GM12891 (cell line): ENCODE measurements at regions not wholly inside any gene's neighbourhood (a gene's known extent, or its start where the extent isn't known, plus 50 kb on each side); places are given as distances from the start of the nearest gene placed in this dataset.

Source experiments
- DNase-seq: peaks from one replicate; pipeline ENCODE4 v3.0.0; 2011; ENCODE audit warnings: low spot score; ENCODE audit not compliant: insufficient read length
- FAIRE-seq: peaks from 2 replicates; lab custom pipeline; 2011; peaks lifted over from hg19 to GRCh38; lab: Jason Lieb, UNC
- PAX5 ChIP-seq: IDR thresholded peaks from 2 replicates; pipeline ENCODE4 v1.6.1; 2011; ENCODE audit warnings: low read length, moderate library complexity, mild to moderate bottlenecking; ENCODE audit not compliant: insufficient read depth, severe bottlenecking
- POLR2A ChIP-seq: IDR thresholded peaks from 2 replicates; pipeline ENCODE4 v1.6.1; 2011; ENCODE audit warnings: low read depth, low read length, control low read depth
- POLR2AphosphoS5 ChIP-seq: IDR thresholded peaks from 2 replicates; pipeline ENCODE4 v1.6.1; 2011; ENCODE audit warnings: low read depth, low read length, control low read depth
- POU2F2 ChIP-seq: IDR thresholded peaks from 2 replicates; pipeline ENCODE4 v1.6.1; 2011; ENCODE audit warnings: low read depth, mild to moderate bottlenecking, control low read depth, low read length, moderate library complexity
- SPI1 ChIP-seq: IDR thresholded peaks from 2 replicates; pipeline ENCODE4 v1.6.1; 2011; ENCODE audit warnings: low read depth, low read length, control low read depth
- TAF1 ChIP-seq: IDR thresholded peaks from 2 replicates; pipeline ENCODE4 v1.6.1; 2011; ENCODE audit warnings: low read depth, low read length, control low read depth

DNA sequence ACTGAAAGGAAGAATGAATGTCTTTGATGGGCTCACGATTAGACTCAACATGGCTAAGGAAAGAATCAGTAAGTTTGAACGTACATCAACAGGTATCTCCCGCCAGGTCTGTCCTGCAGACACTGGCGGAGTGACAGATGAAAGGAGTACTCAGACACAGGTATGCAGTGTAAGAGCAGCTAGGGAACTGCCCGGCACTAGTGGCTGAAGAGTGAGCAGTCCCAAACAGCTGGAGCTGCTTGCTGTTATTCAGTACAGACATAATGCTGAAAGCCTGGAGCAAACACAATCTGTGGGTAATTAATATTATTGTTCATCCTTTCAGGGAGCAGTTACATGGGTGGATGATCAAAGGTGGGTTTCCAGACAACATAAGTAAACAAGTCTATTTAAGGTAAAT is 835.5 kb downstream of the TLE4 start:
- no peak for DNase-seq
- TF ChIP-seq POU2F2: no peak
- no peak for TF ChIP-seq PAX5
- no peak for TF ChIP-seq TAF1
- TF ChIP-seq POLR2AphosphoS5: no peak
- TF ChIP-seq POLR2A: no peak
- no peak for TF ChIP-seq SPI1
- FAIRE-seq: no peak

DNA sequence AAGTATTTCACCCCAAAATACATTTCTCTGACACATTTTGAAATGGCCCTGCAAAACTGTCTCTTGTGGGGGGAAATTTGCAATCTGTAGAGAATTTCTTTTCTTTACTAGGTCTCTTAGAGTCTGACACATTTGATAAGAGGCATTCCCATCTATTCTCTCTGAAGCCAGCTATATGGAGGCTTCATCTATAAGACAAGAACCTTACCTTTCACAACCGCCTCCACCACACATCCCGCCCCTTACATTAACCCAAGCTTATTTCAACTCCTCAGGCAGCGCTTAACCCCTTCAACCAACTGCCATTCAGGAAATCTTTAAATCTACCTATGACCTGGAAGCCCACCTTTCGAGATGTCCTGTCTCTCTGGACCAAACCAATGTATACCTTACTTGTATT is 829.5 kb downstream of the TLE4 start:
- no peak for TF ChIP-seq PAX5
- TF ChIP-seq POU2F2: no peak
- no peak for TF ChIP-seq SPI1
- no peak for TF ChIP-seq POLR2AphosphoS5
- TF ChIP-seq POLR2A: no peak
- no peak for TF ChIP-seq TAF1
- FAIRE-seq (no peak), DNase-seq (no peak)

DNA sequence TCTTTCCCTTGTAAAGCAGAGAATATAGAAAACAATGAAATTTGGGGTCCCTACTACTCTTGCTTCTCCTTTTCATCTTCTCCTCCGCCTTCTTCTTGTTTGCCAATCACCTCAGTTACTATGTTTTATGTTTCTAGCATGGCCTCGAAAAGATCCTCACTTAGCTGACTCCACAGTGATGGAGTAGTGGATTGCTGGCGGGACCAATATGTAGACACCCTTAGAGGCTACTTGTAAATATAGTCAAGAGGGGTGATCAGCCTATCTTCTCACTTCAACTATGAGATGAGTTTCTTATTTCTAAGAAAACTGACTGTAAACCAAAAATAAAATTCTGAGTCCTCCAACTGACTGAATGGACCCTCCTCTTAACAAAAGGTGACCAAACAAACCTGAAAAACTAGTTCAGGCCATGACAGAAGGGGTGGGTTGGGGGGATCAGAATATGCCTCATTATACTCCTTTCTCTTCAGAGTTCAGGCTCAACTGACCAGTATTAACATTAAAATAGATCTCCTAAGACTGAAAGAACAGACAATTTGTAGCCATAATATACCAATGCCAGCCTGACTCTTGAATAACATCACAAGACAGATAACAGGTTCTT is 829.0 kb downstream of the TLE4 start:
- no peak for DNase-seq
- no peak for FAIRE-seq
- TF ChIP-seq PAX5: no peak
- no peak for TF ChIP-seq POU2F2
- TF ChIP-seq POLR2AphosphoS5: no peak
- TF ChIP-seq TAF1: no peak
- TF ChIP-seq SPI1: no peak
- TF ChIP-seq POLR2A: no peak

DNA sequence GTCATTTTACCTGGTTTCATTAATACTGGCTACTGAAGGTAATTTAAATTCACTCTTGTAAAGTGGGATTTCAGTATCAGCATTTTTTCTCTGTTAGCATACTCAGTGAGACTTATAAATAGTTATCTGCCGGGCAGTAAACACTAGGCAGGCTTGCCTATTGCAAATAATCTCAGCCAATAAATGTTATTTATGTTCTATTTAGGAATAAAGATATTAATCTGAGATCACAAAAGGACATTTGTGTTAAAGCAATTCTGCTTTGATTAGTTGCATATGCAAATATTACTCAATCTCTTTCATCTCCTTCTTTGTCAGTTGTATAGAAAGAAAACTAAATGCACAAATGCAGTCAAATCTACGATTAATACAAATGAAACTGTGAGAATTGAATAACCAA is 827.8 kb downstream of the TLE4 start:
- TF ChIP-seq POLR2AphosphoS5: no peak
- TF ChIP-seq SPI1: no peak
- TF ChIP-seq TAF1: no peak
- no peak for TF ChIP-seq PAX5
- no peak for TF ChIP-seq POU2F2
- no peak for TF ChIP-seq POLR2A
- DNase-seq (no peak), FAIRE-seq (no peak)

DNA sequence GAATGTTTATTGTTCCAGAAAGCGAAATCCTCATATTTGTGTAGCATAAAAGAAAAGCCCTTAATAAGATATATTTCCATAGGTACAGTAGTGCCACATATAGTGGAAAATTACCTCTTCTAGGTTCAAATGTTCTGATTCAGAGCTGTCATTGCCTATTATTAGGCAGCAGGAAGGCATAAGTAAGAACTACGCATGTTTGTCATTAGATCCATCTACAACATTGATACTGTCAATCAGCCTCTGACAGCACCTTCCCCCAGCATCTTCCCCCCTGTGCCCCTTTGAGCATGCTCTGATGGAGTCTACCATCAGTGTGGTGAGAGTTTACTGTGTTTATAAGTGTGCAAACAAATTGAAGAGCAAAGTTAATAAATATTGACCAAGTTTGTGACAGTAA is 816.1 kb downstream of the TLE4 start:
- no peak for FAIRE-seq
- TF ChIP-seq SPI1 (no peak), TAF1 (no peak), POLR2A (no peak), POLR2AphosphoS5 (no peak), PAX5 (no peak), POU2F2 (no peak)
- DNase-seq: no peak

DNA sequence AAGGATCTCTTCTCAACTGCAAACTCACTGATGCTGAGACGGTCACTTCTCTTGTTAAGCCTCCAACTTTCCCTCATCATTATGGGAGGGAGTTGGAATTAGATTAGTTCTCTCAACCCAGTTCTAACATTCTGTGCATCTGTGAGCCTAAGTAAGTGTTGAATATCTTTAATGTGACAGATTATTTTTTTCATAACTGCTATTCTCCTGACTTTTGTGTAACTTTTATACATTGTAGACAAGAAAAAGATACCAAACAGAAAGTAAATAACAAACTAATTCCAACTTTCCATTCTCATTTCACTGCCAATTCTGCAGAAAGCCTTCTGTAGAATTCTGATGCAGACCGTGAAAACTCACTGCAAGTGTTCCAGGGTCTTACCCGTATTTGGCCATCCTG is 813.5 kb downstream of the TLE4 start:
- TF ChIP-seq PAX5: no peak
- TF ChIP-seq TAF1: no peak
- TF ChIP-seq SPI1: no peak
- no peak for TF ChIP-seq POLR2A
- TF ChIP-seq POLR2AphosphoS5: no peak
- TF ChIP-seq POU2F2: no peak
- no peak for DNase-seq
- FAIRE-seq: no peak

DNA sequence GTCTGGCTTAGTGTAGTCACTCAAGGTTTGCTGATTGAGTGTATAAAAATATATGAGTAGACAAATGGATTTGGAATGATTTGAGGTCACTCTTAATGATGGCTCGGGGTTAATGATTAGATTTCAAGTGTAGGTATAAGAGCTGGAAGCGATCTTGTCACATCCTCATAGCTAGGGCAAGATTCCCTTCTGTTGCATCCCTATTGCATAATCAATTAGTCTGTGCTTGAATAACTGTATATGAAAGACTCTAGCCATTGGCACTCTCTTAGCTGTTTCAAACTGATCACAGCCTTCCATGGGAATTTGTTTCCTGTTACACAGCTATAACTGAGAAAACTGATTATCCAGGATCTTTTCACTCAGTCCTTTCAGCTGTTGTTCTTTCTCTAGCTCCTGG is 811.6 kb downstream of the TLE4 start:
- DNase-seq (no peak), FAIRE-seq (no peak)
- TF ChIP-seq SPI1 (no peak), POLR2A (no peak), PAX5 (no peak), POLR2AphosphoS5 (no peak), POU2F2 (no peak), TAF1 (no peak)

DNA sequence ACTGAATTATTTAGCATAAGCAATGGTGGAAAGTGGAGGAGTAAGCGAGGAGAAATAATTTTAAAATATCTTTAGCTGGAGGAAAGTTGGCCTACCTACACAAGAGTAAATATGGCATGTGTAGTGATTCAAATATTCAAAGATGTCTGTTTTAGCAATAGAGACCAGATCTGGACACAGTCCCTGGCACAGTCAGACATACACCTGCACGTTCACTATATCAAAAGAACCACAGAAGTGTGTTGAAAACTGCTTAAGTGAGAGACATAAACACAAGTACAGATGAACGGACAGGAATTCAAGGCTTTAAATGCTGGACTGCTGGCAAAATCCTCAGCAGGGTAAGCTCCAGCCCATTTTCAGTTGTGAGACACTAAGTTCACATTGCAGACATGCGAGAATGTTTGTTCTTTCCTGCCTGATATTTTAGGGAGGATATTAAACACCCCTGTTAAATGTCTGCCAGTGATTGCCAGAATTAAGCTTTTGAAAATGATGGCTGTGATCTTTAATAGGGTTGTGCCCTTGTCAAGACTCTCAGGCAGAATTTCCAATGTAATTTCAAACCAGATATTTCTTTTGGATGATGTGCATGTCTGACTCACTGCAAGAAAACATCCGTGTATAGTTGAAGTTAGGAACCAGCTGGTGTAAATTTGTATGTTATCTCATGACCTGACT is 810.6 kb downstream of the TLE4 start:
- no peak for TF ChIP-seq PAX5
- no peak for TF ChIP-seq TAF1
- FAIRE-seq (no peak), DNase-seq (no peak)

DNA sequence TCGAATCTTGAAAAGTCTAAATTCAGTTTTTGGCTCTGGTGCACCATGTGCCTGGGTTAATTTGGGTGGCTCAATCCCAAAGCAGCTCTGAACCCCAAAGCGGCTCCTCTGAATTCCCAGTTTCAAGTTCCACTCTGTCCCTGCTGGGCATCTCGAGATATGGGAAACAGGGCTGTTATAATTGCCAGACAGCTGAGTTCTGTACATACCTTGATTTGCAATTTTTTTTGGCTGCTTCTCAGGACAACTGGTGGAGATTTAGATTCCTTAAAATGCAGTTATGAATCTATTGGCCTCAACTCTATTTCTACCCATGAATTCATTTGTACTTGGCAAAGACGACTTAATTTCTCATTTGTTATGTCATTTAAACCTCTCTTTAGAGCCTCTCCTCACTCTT is 808.5 kb downstream of the TLE4 start:
- no peak for FAIRE-seq
- no peak for TF ChIP-seq POLR2AphosphoS5
- no peak for TF ChIP-seq POU2F2
- no peak for TF ChIP-seq PAX5
- TF ChIP-seq TAF1: no peak
- TF ChIP-seq SPI1: no peak
- no peak for TF ChIP-seq POLR2A
- DNase-seq: no peak

DNA sequence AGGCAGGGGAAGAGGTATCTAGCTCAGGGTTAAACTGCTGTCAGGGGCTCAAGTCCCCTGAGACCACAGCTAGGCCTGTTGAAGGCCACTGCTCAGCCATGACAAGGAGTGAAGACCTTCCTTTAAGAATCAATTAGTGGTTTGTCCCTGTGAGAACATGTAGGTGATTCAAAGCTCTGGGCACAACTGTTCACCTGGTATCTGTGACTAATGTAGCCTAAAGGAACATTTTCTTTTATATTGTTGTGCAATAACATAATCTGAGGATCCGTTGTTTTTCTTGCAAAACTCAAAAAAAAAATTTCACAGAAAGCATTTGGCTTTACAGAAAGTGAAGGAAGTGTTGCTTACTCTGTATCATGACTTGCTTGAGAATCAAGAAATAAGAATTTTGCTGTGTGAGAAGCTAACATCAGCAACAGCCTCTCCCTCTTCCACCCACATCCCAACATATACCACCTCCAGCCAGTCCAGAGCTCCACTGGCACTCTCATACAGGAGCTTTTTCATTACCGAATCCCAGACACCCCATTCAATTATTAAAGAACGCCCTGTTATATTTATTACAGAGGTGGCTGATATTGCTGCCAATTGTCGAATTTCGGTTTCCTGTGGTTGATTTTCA is 807.0 kb downstream of the TLE4 start:
- TF ChIP-seq POU2F2 (no peak), POLR2AphosphoS5 (no peak), POLR2A (no peak), TAF1 (no peak), PAX5 (no peak), SPI1 (no peak)
- no peak for FAIRE-seq

More for the DNA sequence above, 807.0 kb downstream of the TLE4 start:
- no peak for DNase-seq
